ENCODE measurements at regions not wholly inside any gene's neighbourhood (a gene's known extent, or its start where the extent isn't known, plus 50 kb on each side); places are given as distances from the start of the nearest gene placed in this dataset.
"Not testable (repeated sequence)": the region's sequence is repeated elsewhere in the genome, so short reads cannot be mapped to it uniquely, and the experiment has no call there.

DNA sequence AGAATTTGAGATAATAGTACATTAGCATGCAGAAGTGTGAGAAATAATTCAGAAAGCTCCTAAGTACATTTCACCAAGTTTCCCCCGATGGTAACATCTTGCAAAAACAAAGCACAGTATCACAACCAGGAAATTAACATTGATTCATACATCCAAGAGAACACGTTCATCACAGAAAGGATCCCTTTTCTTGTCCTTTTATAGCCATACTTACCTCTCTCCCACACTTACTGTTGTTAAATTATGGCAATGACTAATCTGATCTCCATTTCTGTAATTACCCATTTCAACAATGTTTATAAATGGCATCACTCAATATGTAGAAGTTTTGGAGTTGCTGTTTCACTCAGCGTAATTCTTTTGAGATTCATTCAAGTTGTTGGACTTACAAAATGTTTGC lies 1260.0 kb downstream of the CDH8 start:
- Histone ChIP-seq H3K36me3 (ENCODE audit: low read depth) (no peaks in the 10 kb centered on the region), H3K4me3 (no peak overlapping the region), H3K4me1 (ENCODE audit: low read depth) (no peaks in the 10 kb centered on the region), H3K9me3 (peaks cover 29% of the 10 kb centered on the region)
- ATAC-seq (no peak), DNase-seq (no peak)
- intact Hi-C loops (cut with DNase I, micrococcal nuclease), result no loop called here
- TF ChIP-seq CTCF (IDR thresholded peaks at IDR 0.05), result no peak

GRCh38 chr16:60771138-60771537 lies 1265.1 kb downstream of the CDH8 start:
- no peaks in the 10 kb centered on the region for H3K4me1 ChIP-seq (ENCODE audit: low read depth)
- ATAC-seq (no peak), DNase-seq (no peak)
- intact Hi-C loops (cut with DNase I, micrococcal nuclease), result no loop called here
- peaks cover 42% of the 10 kb centered on the region for H3K9me3 ChIP-seq
- H3K4me3 ChIP-seq, result no peak overlapping the region
- TF ChIP-seq CTCF (IDR thresholded peaks at IDR 0.05), result no peak
- H3K36me3 ChIP-seq (ENCODE audit: low read depth), result no peaks in the 10 kb centered on the region

DNA sequence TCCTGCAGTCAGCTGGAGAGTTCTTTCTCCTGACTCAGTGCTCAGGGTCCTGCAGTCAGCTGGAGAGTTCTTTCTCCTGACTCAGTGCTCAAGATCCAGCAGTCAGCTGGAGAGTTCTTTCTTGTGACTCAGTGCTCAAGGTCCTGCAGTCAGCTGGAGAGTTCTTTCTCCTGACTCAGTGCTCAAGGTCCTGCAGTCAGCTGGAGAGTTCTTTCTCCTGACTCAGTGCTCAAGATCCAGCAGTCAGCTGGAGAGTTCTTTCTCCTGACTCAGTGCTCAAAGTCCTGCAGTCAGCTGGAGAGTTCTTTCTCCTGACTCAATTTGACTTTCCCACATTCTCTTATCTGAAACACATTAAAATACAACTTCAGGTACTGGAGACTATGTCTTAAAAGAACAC lies 1265.9 kb downstream of the CDH8 start:
- ATAC-seq; intact Hi-C loops (cut with DNase I, micrococcal nuclease); H3K36me3 ChIP-seq (ENCODE audit: low read depth); DNase-seq; H3K4me3 ChIP-seq; H3K4me1 ChIP-seq (ENCODE audit: low read depth): not testable (repeated sequence)
- peaks cover 46% of the 10 kb centered on the region for H3K9me3 ChIP-seq

- H3K9me3 ChIP-seq, result peaks cover 24% of the 10 kb centered on the region
- H3K36me3 ChIP-seq (ENCODE audit: low read depth), result no peaks in the 10 kb centered on the region
- no peak for ATAC-seq
- TF ChIP-seq CTCF (IDR thresholded peaks at IDR 0.05), result no peak
- DNase-seq, result no peak
- H3K4me1 ChIP-seq (ENCODE audit: low read depth), result no peaks in the 10 kb centered on the region
- no peak overlapping the region for H3K4me3 ChIP-seq
- intact Hi-C loops (cut with DNase I, micrococcal nuclease), result no loop called here
Observed at GRCh38 chr16:60763869-60764268, 1272.4 kb downstream of the CDH8 start.

- H3K4me3 ChIP-seq, result no peak overlapping the region
- no peaks in the 10 kb centered on the region for H3K4me1 ChIP-seq (ENCODE audit: low read depth)
- ATAC-seq (no peak), DNase-seq (no peak)
- intact Hi-C loops (cut with DNase I, micrococcal nuclease), result no loop called here
- H3K36me3 ChIP-seq (ENCODE audit: low read depth), result no peaks in the 10 kb centered on the region
- peaks cover 25% of the 10 kb centered on the region for H3K9me3 ChIP-seq
- TF ChIP-seq CTCF (IDR thresholded peaks at IDR 0.05), result no peak
Observed at GRCh38 chr16:60755907-60756306, 1280.3 kb downstream of the CDH8 start.

- Histone ChIP-seq H3K4me1 (ENCODE audit: low read depth) (no peaks in the 10 kb centered on the region), H3K36me3 (ENCODE audit: low read depth) (no peaks in the 10 kb centered on the region), H3K9me3 (peaks cover 50% of the 10 kb centered on the region), H3K4me3 (no peak overlapping the region)
- ATAC-seq, result no peak
- DNase-seq, result no peak
- no peak for TF ChIP-seq CTCF (IDR thresholded peaks at IDR 0.05)
- intact Hi-C loops (cut with DNase I, micrococcal nuclease), result no loop called here
Observed at GRCh38 chr16:60748366-60748765, 1287.9 kb downstream of the CDH8 start.

Measured in mucosa of descending colon (tissue), 3 donors.